ENCODE measurements at regions not wholly inside any gene's neighbourhood (a gene's known extent, or its start where the extent isn't known, plus 50 kb on each side); places are given as distances from the start of the nearest gene placed in this dataset.
"Not testable (repeated sequence)": the region's sequence is repeated elsewhere in the genome, so short reads cannot be mapped to it uniquely, and the experiment has no call there.

DNA sequence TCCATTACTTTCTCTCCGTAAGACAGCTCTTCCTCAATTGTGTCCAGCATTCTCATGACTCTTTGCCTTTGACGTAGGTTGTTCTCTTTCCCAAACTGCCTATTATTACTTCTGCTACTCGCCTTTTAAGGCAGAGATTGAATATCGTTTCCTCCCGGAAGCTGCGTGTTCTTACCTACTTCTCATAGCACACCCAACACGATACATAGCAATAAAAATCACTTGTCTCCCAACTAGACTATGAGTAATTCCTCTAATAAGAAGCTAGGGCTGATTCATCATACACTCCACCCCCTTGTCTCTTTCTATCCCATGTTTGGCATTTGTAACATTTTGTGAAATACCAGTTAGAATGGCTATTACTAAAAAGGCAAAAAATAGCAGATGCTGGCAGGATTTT lies 55.8 kb upstream of the SGIP1 start:
- Mint-ChIP-seq H3K36me3 (ENCODE audit: low read depth, unreplicated experiment) (no peaks in the 10 kb centered on the region), H3K9me3 (ENCODE audit: unreplicated experiment) (no peaks in the 10 kb centered on the region), H3K4me1 (ENCODE audit: unreplicated experiment) (no peaks in the 10 kb centered on the region), H3K4me3 (ENCODE audit: unreplicated experiment) (no peak overlapping the region), H3K27me3 (ENCODE audit: unreplicated experiment) (no peaks in the 10 kb centered on the region), H3K27ac (ENCODE audit: unreplicated experiment) (no peak overlapping the region)
- TF ChIP-seq, protein P1, sequence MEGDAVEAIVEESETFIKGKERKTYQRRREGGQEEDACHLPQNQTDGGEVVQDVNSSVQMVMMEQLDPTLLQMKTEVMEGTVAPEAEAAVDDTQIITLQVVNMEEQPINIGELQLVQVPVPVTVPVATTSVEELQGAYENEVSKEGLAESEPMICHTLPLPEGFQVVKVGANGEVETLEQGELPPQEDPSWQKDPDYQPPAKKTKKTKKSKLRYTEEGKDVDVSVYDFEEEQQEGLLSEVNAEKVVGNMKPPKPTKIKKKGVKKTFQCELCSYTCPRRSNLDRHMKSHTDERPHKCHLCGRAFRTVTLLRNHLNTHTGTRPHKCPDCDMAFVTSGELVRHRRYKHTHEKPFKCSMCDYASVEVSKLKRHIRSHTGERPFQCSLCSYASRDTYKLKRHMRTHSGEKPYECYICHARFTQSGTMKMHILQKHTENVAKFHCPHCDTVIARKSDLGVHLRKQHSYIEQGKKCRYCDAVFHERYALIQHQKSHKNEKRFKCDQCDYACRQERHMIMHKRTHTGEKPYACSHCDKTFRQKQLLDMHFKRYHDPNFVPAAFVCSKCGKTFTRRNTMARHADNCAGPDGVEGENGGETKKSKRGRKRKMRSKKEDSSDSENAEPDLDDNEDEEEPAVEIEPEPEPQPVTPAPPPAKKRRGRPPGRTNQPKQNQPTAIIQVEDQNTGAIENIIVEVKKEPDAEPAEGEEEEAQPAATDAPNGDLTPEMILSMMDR (IDR thresholded peaks at IDR 0.05; ENCODE audit: unreplicated experiment): no peak
- no peak for DNase-seq (ENCODE audit: low spot score)

DNA sequence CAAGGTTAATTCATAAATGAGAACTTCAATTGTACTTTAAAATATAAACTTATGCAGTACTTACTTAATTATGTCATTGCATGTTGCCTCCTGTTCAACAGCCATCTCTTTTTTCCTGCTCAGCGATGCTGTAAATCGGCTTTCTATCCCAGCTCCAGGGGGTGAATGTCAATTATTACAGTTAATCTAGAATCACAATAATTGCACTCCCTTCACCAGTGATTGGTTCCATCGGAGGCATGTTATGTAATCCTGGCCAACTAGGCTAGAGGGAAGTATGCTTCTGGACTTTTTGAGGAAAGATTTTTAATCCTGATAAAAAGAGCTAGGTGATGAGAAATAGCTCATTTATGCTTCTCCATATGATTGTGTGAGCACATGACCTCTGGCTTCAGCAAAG lies 53.8 kb upstream of the SGIP1 start:
- no peaks in the 10 kb centered on the region for H3K9me3 Mint-ChIP-seq (ENCODE audit: unreplicated experiment)
- no peaks in the 10 kb centered on the region for H3K4me1 Mint-ChIP-seq (ENCODE audit: unreplicated experiment)
- H3K27ac Mint-ChIP-seq (ENCODE audit: unreplicated experiment): no peak overlapping the region
- no peaks in the 10 kb centered on the region for H3K27me3 Mint-ChIP-seq (ENCODE audit: unreplicated experiment)
- no peak for DNase-seq (ENCODE audit: low spot score)
- TF ChIP-seq, protein P1 (IDR thresholded peaks at IDR 0.05; ENCODE audit: unreplicated experiment): no peak
- no peaks in the 10 kb centered on the region for H3K36me3 Mint-ChIP-seq (ENCODE audit: low read depth, unreplicated experiment)
- H3K4me3 Mint-ChIP-seq (ENCODE audit: unreplicated experiment): no peak overlapping the region

DNA sequence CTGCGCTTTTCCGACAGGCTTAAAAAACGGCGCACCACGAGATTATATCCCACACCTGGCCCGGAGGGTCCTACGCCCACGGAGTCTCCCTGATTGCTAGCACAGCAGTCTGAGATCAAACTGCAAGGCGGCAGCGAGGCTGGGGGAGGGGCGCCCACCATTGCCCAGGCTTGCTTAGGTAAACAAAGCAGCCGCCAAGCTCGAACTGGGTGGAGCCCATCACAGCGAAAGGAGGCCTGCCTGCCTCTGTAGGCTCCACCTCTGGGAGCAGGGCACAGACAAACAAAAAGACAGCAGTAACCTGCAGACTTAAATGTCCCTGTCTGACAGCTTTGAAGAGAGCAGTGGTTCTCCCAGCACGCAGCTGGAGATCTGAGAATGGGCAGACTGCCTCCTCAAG lies 52.7 kb upstream of the SGIP1 start:
- not testable (repeated sequence) for H3K27ac Mint-ChIP-seq (ENCODE audit: unreplicated experiment); H3K4me1 Mint-ChIP-seq (ENCODE audit: unreplicated experiment); H3K27me3 Mint-ChIP-seq (ENCODE audit: unreplicated experiment); H3K4me3 Mint-ChIP-seq (ENCODE audit: unreplicated experiment); DNase-seq (ENCODE audit: low spot score); H3K36me3 Mint-ChIP-seq (ENCODE audit: low read depth, unreplicated experiment); H3K9me3 Mint-ChIP-seq (ENCODE audit: unreplicated experiment)
